B cell (primary cell): ENCODE measurements at regions not wholly inside any gene's neighbourhood (a gene's known extent, or its start where the extent isn't known, plus 50 kb on each side); places are given as distances from the start of the nearest gene placed in this dataset.

ENCODE experiments used
- CTCF ChIP-seq: fragments of 200-600 bp; IDR thresholded peaks from one replicate; pipeline ENCODE4 v1.8.0; 2022; ENCODE audit warnings: antibody characterized with exemption, mild to moderate bottlenecking
- EZH2 ChIP-seq: IDR thresholded peaks from 2 replicates; pipeline ENCODE4 v1.6.1; 2012; ENCODE audit warnings: borderline replicate concordance, low read depth, mild to moderate bottlenecking, moderate library complexity, low read length; ENCODE audit not compliant: insufficient read depth, poor library complexity, severe bottlenecking

GRCh38 chr20:24805456-24806238 is 143.4 kb upstream of the CST7 start:
- TF ChIP-seq CTCF = no peak
- no peak for TF ChIP-seq EZH2
